HG03469 (cell line): ENCODE measurements at regions not wholly inside any gene's neighbourhood (a gene's known extent, or its start where the extent isn't known, plus 50 kb on each side); places are given as distances from the start of the nearest gene placed in this dataset.
A peak's percentile ranks its signal among the peaks of the same experiment; 100 is the strongest.

Source experiments
- ATAC-seq: cut with Tn5 transposase; IDR thresholded peaks from one replicate; pipeline ENCODE4 v1.9.1; 2021; ENCODE audit warnings: mild to moderate bottlenecking, moderate library complexity, moderate number of reproducible peaks; ENCODE audit not compliant: unreplicated experiment

DNA sequence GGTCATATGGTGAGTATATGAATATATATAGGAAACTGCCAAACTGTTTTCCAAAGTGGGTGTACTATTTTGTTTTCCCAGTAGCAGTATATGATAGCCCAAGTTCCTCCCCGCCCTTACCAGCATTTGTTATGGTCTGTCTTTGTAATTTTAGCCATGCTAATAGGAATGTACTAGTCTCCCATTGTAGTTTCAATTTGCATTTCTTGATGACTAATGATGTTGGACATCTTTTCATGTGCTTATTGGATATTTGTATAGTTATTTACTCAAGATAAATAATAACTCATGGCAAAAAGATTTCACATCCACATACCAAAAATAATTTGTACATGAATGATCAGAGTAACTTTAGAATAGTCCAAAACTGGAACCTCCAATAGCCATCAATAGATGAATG is 75.3 kb upstream of the SERP2 start:
- ATAC-seq = no peak

- ATAC-seq = no peak
Observed at GRCh38 chr13:44299152-44299943, 74.3 kb upstream of the SERP2 start.

DNA sequence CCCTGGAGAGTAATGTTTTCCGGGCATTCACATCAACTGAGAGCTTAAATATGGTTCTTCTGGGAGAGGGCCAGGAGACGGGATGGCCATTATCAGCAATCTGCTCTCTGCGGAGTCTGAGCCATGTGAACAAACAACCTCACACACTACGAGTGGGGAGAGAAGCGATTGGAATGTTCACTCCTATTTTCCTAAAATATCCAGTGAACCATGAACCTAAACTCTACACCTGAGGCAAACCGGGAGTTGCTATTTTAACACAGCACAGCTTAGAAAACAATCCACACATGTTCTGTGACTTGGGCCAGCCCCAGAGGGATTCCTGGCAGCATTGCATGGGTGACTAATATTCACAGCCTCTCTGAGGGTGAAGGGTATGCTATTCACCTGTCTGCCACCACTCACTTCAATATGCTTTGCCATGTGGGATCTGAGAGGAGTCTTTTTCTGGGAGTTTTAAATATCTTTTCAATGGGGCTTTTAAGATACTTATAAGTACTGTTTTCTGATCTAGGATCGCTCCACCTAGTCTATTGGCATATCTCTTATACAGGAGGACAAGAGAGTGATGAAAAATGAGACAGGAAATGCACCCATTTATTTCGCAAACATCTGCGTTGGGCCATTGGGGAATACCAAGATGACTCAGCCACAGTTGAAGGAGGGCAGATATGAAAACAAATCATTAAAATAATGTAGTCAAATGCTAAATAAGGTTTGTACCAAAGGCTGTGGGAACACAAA is 72.6 kb upstream of the SERP2 start:
- peak; percentile 63 for ATAC-seq

DNA sequence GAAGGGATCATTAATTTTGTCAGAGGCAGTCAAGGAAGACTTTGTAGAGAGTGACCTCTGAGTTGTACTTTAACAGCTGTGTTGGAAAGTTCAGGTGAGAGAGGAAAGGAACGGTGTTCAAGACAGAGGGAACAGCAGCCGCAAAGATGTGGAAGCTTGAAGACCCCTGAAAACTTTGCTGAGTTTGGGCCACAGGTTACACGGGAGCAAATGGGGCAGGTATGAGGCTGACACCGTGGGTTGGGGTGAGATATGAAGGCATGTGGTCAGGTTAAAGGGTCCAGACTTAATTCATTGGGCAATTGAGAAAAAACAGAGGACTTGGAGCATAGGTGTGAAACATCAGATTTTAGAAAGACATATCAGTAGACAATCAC is 72.0 kb upstream of the SERP2 start:
- no peak for ATAC-seq

- no peak for ATAC-seq
Observed at GRCh38 chr13:44302233-44302632, 71.4 kb upstream of the SERP2 start.

- no peak for ATAC-seq
Observed at GRCh38 chr13:44302940-44303575, 70.6 kb upstream of the SERP2 start.

DNA sequence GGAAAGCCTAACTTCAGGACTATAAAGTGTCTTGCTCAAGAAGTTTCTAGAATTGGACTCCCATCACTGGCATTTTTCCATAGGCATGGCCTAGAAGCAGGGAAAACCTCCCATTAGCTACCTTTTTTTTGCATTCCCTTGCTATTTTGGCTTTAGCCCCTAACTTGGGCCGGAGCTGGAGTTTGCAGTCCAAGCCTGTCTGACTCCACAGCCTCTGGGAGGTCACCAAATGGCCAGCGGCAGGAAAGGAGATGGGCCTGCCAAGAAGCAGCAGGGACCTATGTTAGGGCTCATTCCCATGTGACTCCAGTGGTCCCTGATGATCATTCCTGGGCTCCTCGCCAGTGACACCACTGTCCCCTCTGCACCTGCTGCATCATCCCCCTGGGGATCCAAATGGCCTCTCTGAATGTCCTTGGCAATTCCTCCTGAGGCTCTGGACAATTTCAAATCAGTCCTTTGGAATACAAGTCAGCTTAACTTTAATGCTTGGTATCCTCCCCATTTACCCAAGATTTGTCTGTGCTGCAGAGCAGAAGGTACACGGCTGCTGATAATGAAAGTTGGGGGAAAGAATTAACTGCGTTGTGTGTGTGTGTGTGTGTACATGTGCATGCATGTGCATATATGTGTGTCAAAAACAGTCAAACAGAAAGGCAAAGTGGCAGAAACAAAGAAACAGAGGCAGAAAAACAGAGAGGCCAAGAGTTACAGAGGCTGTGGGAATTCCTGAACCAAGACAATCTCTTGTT is 69.8 kb upstream of the SERP2 start:
- no peak for ATAC-seq

DNA sequence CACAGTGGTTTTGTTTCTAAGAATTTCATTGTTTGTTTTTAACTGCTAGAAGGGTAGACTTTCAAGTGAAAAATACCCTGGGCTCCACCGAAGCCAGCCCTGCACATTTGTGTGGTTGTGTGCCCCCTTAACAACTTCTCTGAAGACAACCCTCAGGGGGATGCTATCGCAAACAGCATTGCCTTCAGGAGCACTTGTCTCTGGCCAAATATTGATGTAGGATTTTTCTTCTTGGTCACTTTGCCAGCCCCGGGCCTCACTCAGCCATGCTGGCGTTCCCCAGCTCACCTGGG is 69.2 kb upstream of the SERP2 start:
- ATAC-seq = no peak

DNA sequence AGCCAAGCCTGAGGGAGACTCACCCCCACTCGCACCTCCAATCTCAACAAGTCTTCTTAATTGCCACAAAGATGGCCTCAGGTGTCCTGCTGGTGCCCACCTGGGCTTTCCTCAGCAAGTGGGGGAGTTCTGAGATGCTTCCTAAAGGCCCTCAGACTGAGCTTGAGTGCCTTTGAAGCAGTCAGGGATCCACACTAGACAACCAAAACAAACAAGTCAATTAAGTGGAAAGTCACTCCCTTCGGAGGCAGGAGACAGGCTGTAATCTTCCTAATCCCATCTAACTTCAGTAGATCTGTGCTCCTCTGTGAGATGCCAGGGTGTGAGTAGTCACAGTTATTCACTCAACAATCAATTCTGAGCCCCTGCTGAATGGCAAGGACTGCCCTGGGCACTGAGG is 68.3 kb upstream of the SERP2 start:
- ATAC-seq = no peak

GRCh38 chr13:44305917-44306370 is 67.7 kb upstream of the SERP2 start:
- ATAC-seq = no peak

DNA sequence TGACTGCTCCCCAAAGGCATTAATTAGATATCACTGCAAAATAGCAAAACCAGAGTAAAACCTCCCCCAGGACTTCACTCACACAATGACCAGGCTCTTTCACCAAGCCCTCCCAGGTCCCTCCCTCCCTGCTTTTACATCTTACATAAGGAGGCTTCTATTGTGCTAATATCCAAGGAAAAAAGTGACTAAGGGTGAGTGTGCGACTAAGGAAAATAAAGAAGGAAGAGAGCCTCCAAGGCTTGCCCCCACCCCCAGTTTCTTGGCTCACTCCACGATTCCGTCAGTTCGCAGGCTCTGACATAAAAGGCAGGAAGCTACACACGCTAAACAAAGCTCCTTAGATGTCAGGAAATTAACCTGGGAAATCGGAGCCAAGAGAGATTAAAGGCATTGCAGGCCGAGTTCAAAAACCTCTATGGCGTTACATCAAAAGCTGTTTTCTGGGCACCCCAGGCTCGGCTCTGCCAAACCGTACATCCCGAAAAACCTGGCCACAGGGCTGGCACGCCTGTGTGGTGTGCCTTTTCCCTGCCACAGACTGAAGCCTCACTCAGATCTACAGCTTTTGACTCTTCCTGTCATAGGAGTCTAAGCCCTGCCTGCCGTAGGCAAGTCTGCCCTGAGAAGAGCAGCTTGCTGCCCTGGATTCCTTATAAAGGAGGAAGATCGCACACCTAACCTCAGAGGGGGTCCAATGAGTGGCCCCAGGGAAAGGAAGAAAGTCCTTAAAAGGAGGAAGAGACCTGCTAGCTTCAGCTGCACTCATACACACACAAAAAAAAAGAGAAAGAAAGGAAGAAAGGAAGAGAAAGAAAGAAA is 67.0 kb upstream of the SERP2 start:
- no peak for ATAC-seq

GRCh38 chr13:44307255-44307654 is 66.4 kb upstream of the SERP2 start:
- no peak for ATAC-seq

GRCh38 chr13:44307844-44308243 is 65.8 kb upstream of the SERP2 start:
- no peak for ATAC-seq

DNA sequence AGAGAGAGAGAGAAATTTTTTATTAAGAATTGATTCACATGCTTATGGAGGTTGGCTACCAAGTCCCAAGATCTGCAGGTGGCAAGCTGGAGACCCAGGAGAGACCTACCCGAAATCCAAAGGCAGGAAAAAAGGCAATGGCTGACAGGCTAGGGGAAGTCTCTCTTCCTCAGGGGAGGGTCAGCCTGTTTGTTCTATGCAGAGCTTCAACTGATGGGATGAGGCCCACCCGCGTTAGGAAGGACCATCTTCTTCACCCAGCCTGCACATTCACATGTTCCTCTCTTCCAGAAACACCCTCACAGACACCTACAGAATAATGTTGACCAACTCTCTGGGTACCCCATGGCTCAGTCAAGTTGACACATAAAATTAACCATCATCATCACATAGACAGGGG is 65.3 kb upstream of the SERP2 start:
- ATAC-seq = no peak

- ATAC-seq = no peak
Observed at GRCh38 chr13:44309794-44310757, 63.5 kb upstream of the SERP2 start.

GRCh38 chr13:44311011-44311780 is 62.4 kb upstream of the SERP2 start:
- no peak for ATAC-seq

GRCh38 chr13:44312131-44312530 is 61.5 kb upstream of the SERP2 start:
- ATAC-seq = no peak

DNA sequence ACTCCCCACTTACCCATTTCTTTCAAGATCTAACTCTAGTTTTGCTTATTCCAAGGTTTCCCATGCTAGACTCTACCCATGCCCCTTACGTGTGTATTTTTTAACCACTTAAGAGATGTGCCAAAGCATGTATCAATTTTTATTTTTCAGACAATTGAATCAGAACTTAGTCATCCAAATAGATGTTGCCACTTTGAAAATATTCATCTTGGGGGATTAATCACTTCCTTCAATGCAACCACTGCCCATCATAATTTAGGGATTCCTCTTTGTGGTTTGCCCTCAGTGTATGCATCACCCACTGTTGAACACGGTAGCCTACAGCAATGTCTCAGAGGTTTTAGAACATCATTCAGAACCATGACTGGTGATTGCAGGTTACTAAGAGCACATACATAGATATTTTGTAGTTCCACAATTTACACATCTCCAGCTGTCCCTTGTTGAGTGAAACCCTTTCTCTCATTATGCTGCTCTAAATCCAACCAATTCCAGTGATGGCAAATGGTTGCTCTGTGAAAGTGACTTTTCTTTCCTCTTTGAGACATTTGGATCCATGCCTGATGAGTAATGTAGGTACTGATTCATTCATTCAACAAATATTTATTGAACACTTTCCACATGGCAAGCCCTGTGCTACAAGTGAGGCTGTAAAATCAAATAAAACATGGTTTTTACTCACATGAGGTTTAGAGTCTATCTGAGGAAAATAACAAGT is 60.6 kb upstream of the SERP2 start:
- ATAC-seq = no peak
